ENCODE measurements at regions not wholly inside any gene's neighbourhood (a gene's known extent, or its start where the extent isn't known, plus 50 kb on each side); places are given as distances from the start of the nearest gene placed in this dataset.

- no peak for DNase-seq
- H2AFZ ChIP-seq (ENCODE audit: low read depth), result no peak overlapping the region
- ChIA-PET CTCF (no interaction called here), POLR2A (no interaction called here)
- no peaks in the 10 kb centered on the region for H3K4me1 ChIP-seq (ENCODE audit: control insufficient read depth in 1 of 2, insufficient read depth in 2 of 2, low read depth in 1 of 2, low read length in 1 of 2)
- H3K36me3 ChIP-seq (replicated peaks in 1 of 2; ENCODE audit: control insufficient read depth in 1 of 2, insufficient read depth in 2 of 2, low read length in 1 of 2), result no peaks in the 10 kb centered on the region
- no peak overlapping the region for H3K4me3 ChIP-seq (ENCODE audit: low read depth in 2 of 2, low read length in 1 of 2)
- H3K27me3 ChIP-seq (ENCODE audit: insufficient read depth), result no peaks in the 10 kb centered on the region
- H3F3A ChIP-seq (replicated peaks; ENCODE audit: insufficient read depth), result no peaks in the 10 kb centered on the region
- no peaks in the 10 kb centered on the region for H3K9me2 ChIP-seq
- no peak overlapping the region for H3K4me2 ChIP-seq
- no peaks in the 10 kb centered on the region for H3K79me2 ChIP-seq (ENCODE audit: insufficient read depth)
- H3K9me3 ChIP-seq, result no peaks in the 10 kb centered on the region
- 28% methylated on average over 7 of the region's 7 CpGs for WGBS (ENCODE audit: low lambda C conversion rate)
- no peak overlapping the region for H3K9ac ChIP-seq
- no peak overlapping the region for H3K27ac ChIP-seq (ENCODE audit: low read depth in 2 of 2, low read length in 1 of 2)
- no peaks in the 10 kb centered on the region for H4K20me1 ChIP-seq (ENCODE audit: insufficient read depth)
- TF ChIP-seq EP300 (IDR thresholded peaks at IDR 0.05; ENCODE audit: borderline replicate concordance in 1 of 2, low read depth in 1 of 2, low read length in 1 of 2), result no peak
- no peak for TF ChIP-seq EZH2phosphoT487 (IDR thresholded peaks at IDR 0.05; ENCODE audit: borderline replicate concordance, low read depth)
- TF ChIP-seq USF1 (IDR thresholded peaks at IDR 0.05; ENCODE audit: borderline replicate concordance, low read depth), result no peak
- no peak for TF ChIP-seq SIN3A (IDR thresholded peaks at IDR 0.05; ENCODE audit: borderline replicate concordance, low read depth, low read length)
- no peak for TF ChIP-seq MEF2A (IDR thresholded peaks at IDR 0.05; ENCODE audit: borderline replicate concordance, low read depth)
- no peak for TF ChIP-seq RAD21 (IDR thresholded peaks at IDR 0.05; ENCODE audit: low read length)
- no peak for TF ChIP-seq MAX (IDR thresholded peaks at IDR 0.05; ENCODE audit: low read depth)
- TF ChIP-seq TCF12 (IDR thresholded peaks at IDR 0.05), result no peak
- TF ChIP-seq CHD2 (IDR thresholded peaks at IDR 0.05; ENCODE audit: low read length, partially characterized antibody), result no peak
- no peak for TF ChIP-seq RCOR1 (IDR thresholded peaks at IDR 0.05; ENCODE audit: low read length)
- TF ChIP-seq ZBTB33 (IDR thresholded peaks at IDR 0.05; ENCODE audit: borderline replicate concordance, low read depth), result no peak
- no peak for TF ChIP-seq MXI1 (IDR thresholded peaks at IDR 0.05; ENCODE audit: low read depth, low read length)
- no peak for TF ChIP-seq TAF1 (IDR thresholded peaks at IDR 0.05; ENCODE audit: borderline replicate concordance, low read depth, low read length)
- no peak for TF ChIP-seq GATA2 (CRISPR knock-in tag; IDR thresholded peaks at IDR 0.05)
- no peak for TF ChIP-seq FOSL2 (IDR thresholded peaks at IDR 0.05; ENCODE audit: borderline replicate concordance, low read depth)
- TF ChIP-seq PBX3 (IDR thresholded peaks at IDR 0.05), result no peak
- no peak for TF ChIP-seq NRF1 (IDR thresholded peaks at IDR 0.05; ENCODE audit: low read depth, low read length)
- no peak for TF ChIP-seq POLR2AphosphoS5 (IDR thresholded peaks at IDR 0.05; ENCODE audit: low read depth, low read length)
Measured at GRCh38 chr6:19470333-19470732, 366.8 kb upstream of the ID4 start.
